ENCODE measurements at regions not wholly inside any gene's neighbourhood (a gene's known extent, or its start where the extent isn't known, plus 50 kb on each side); places are given as distances from the start of the nearest gene placed in this dataset.

DNA sequence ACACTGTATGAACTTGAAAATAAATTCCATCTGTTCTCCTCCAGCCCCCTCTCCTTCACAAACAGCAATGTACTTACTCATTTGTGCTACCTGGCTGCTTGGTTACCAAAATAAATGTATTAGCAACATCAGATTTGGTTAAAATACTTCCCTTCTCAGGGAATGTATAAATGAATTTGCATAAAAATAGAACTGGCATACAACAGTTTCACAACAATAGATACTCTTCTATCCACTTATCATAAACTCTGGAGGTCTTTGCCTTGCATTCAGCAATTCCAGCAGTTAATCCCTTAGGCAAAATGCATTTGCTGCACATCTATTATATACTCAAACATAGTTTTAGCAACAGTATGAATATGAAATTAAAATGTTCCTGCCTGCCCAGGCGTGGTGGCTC lies 658.2 kb downstream of the CENPC start:
- Histone ChIP-seq H3K9me3 (ENCODE audit: low read length) (no peaks in the 10 kb centered on the region), H3K4me3 (ENCODE audit: low read depth, low read length, poor library complexity, severe bottlenecking) (no peak overlapping the region), H3K79me2 (ENCODE audit: insufficient read depth, low read depth, low read length) (no peaks in the 10 kb centered on the region), H4K20me1 (ENCODE audit: insufficient read depth, low read length) (no peaks in the 10 kb centered on the region), H3K9me2 (ENCODE audit: insufficient read depth, low read length) (no peaks in the 10 kb centered on the region), H3K4me2 (ENCODE audit: low read length) (no peak overlapping the region), H3K27ac (ENCODE audit: low read depth, low read length, poor library complexity, severe bottlenecking) (no peak overlapping the region), H3K4me1 (ENCODE audit: insufficient read depth, low read length, poor library complexity, severe bottlenecking) (no peaks in the 10 kb centered on the region), H3K36me3 (ENCODE audit: insufficient read depth, low read length) (no peaks in the 10 kb centered on the region), H2AFZ (ENCODE audit: low read length) (no peak overlapping the region)
- POLR2A ChIA-PET, result no interaction called here
- DNase-seq (ENCODE audit: low spot score), result no peak
- TF ChIP-seq EZH2phosphoT487 (IDR thresholded peaks at IDR 0.05; ENCODE audit: borderline replicate concordance, low read depth, low read length), result no peak
- TF ChIP-seq, protein P1, sequence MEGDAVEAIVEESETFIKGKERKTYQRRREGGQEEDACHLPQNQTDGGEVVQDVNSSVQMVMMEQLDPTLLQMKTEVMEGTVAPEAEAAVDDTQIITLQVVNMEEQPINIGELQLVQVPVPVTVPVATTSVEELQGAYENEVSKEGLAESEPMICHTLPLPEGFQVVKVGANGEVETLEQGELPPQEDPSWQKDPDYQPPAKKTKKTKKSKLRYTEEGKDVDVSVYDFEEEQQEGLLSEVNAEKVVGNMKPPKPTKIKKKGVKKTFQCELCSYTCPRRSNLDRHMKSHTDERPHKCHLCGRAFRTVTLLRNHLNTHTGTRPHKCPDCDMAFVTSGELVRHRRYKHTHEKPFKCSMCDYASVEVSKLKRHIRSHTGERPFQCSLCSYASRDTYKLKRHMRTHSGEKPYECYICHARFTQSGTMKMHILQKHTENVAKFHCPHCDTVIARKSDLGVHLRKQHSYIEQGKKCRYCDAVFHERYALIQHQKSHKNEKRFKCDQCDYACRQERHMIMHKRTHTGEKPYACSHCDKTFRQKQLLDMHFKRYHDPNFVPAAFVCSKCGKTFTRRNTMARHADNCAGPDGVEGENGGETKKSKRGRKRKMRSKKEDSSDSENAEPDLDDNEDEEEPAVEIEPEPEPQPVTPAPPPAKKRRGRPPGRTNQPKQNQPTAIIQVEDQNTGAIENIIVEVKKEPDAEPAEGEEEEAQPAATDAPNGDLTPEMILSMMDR (conservative IDR thresholded peaks at IDR 0.05; ENCODE audit: low read length), result no peak
- intact Hi-C loops (cut with micrococcal nuclease; ENCODE audit: unreplicated experiment), result no loop called here
- no TSS peak for BruUV-seq (replicated peaks)
- CTCF ChIA-PET (ENCODE audit: unreplicated experiment), result no interaction called here

DNA sequence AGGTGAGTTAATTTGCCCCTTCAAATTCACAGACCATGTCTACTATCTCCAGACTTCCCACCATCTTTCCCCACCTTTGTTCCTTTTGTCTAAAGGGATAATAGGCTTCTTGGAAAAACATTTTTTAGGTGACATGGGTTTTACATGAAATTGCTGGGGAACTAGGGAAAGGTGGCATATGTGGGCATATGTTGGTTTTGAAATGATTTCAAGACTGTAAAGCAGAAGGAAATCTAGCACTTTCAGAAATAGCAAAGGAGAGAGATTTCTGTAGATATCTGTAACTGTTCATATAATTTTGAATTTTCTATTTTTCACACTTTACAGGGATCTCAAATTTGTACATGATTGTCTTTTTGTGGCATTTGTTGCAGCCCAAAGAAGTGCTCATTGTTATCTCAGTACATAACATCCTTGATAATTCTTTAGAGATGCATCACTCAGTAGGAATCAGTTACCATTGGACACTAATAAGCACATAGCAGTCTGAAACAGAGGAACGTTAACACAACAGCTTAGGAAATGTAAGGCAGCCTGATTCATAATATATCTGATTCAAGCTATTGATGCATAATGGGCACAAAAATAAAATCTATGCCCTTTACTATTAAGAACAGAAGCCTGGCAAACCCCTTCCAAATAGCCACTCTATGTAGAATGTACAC lies 659.7 kb downstream of the CENPC start:
- intact Hi-C loops (cut with micrococcal nuclease; ENCODE audit: unreplicated experiment), result no loop called here

DNA sequence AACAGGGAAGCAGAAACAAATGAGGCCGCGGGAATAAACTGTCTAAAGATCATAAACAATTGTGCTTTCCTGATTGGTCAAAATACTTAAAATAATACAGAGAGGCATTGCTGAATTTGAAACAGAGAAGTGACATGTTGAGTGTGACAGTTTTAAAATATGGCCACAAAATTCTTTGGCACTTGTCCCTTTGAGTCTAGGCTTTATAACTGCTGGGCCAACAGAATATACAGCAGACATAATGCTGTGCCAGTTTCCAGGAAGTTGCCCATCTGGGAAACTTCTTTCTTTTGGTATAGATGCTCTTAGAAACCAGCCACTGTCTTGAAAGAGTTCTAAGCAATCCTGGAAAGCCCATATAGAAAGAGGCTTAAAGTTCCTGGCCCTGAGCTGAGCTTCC lies 668.4 kb downstream of the CENPC start:
- Histone ChIP-seq H3K36me3 (ENCODE audit: insufficient read depth, low read length) (no peaks in the 10 kb centered on the region), H3K27ac (ENCODE audit: low read depth, low read length, poor library complexity, severe bottlenecking) (no peak overlapping the region), H3K4me1 (ENCODE audit: insufficient read depth, low read length, poor library complexity, severe bottlenecking) (no peaks in the 10 kb centered on the region), H2AFZ (ENCODE audit: low read length) (no peak overlapping the region), H3K4me3 (ENCODE audit: low read depth, low read length, poor library complexity, severe bottlenecking) (no peak overlapping the region), H3K4me2 (ENCODE audit: low read length) (no peak overlapping the region), H3K79me2 (ENCODE audit: insufficient read depth, low read depth, low read length) (no peaks in the 10 kb centered on the region), H3K9me3 (ENCODE audit: low read length) (no peaks in the 10 kb centered on the region), H4K20me1 (ENCODE audit: insufficient read depth, low read length) (no peaks in the 10 kb centered on the region), H3K9me2 (ENCODE audit: insufficient read depth, low read length) (no peaks in the 10 kb centered on the region)
- no peak for TF ChIP-seq EZH2phosphoT487 (IDR thresholded peaks at IDR 0.05; ENCODE audit: borderline replicate concordance, low read depth, low read length)
- TF ChIP-seq, protein P1 (conservative IDR thresholded peaks at IDR 0.05; ENCODE audit: low read length), result no peak
- POLR2A ChIA-PET, result no interaction called here
- intact Hi-C loops (cut with micrococcal nuclease; ENCODE audit: unreplicated experiment), result no loop called here
- DNase-seq (ENCODE audit: low spot score), result no peak
- CTCF ChIA-PET (ENCODE audit: unreplicated experiment), result no interaction called here
- BruUV-seq (replicated peaks), result no TSS peak

More for the DNA sequence above, 659.7 kb downstream of the CENPC start:
- ChIA-PET CTCF (ENCODE audit: unreplicated experiment) (no interaction called here), POLR2A (no interaction called here)
- no peak overlapping the region for H3K27ac ChIP-seq (ENCODE audit: low read depth, low read length, poor library complexity, severe bottlenecking)
- H4K20me1 ChIP-seq (ENCODE audit: insufficient read depth, low read length), result no peaks in the 10 kb centered on the region
- no peaks in the 10 kb centered on the region for H3K79me2 ChIP-seq (ENCODE audit: insufficient read depth, low read depth, low read length)
- H3K4me1 ChIP-seq (ENCODE audit: insufficient read depth, low read length, poor library complexity, severe bottlenecking), result no peaks in the 10 kb centered on the region
- no peak overlapping the region for H2AFZ ChIP-seq (ENCODE audit: low read length)
- no peaks in the 10 kb centered on the region for H3K36me3 ChIP-seq (ENCODE audit: insufficient read depth, low read length)
- no peak overlapping the region for H3K4me2 ChIP-seq (ENCODE audit: low read length)
- H3K4me3 ChIP-seq (ENCODE audit: low read depth, low read length, poor library complexity, severe bottlenecking), result no peak overlapping the region
- no peak for DNase-seq (ENCODE audit: low spot score)
- no TSS peak for BruUV-seq (replicated peaks)
- H3K9me2 ChIP-seq (ENCODE audit: insufficient read depth, low read length), result no peaks in the 10 kb centered on the region
- no peak for TF ChIP-seq EZH2phosphoT487 (IDR thresholded peaks at IDR 0.05; ENCODE audit: borderline replicate concordance, low read depth, low read length)
- TF ChIP-seq, protein P1 (conservative IDR thresholded peaks at IDR 0.05; ENCODE audit: low read length), result no peak
- no peaks in the 10 kb centered on the region for H3K9me3 ChIP-seq (ENCODE audit: low read length)

All from OCI-LY7 (cell line).